ENCODE measurements at regions not wholly inside any gene's neighbourhood (a gene's known extent, or its start where the extent isn't known, plus 50 kb on each side); places are given as distances from the start of the nearest gene placed in this dataset.

- Histone ChIP-seq H3K4me3 (ENCODE audit: insufficient read depth, low read depth, low read length) (no peak overlapping the region), H2AFZ (replicated peaks; ENCODE audit: low read length, poor library complexity) (no peak overlapping the region), H2AK9ac (replicated peaks; ENCODE audit: low read depth, low read length, poor library complexity) (no peak overlapping the region), H2AK5ac (ENCODE audit: low read depth, low read length) (no peak overlapping the region), H3K79me1 (ENCODE audit: low read depth in 1 of 2, low read length in 2 of 2) (no peaks in the 10 kb centered on the region), H3K18ac (ENCODE audit: low read depth, low read length) (no peak overlapping the region), H4K20me1 (ENCODE audit: insufficient read depth, low read length) (no peaks in the 10 kb centered on the region), H3K9ac (ENCODE audit: low read depth, low read length) (no peak overlapping the region), H3K27me3 (ENCODE audit: control insufficient read depth, insufficient read depth, low read length) (no peaks in the 10 kb centered on the region), H3K4me1 (ENCODE audit: control insufficient read depth, insufficient read depth, low read length) (no peaks in the 10 kb centered on the region), H3K4me2 (ENCODE audit: low read depth, low read length) (no peak overlapping the region), H2BK5ac (ENCODE audit: low read depth, low read length, poor library complexity, severe bottlenecking) (no peak overlapping the region), H2BK15ac (ENCODE audit: low read depth, low read length) (no peak overlapping the region), H3K14ac (replicated peaks; ENCODE audit: low read depth, low read length) (no peak overlapping the region), H3K4ac (ENCODE audit: low read depth, low read length) (no peak overlapping the region), H3K56ac (ENCODE audit: extremely low read depth, insufficient read depth, low read length) (no peak overlapping the region), H3K23ac (ENCODE audit: low read depth, low read length) (no peak overlapping the region), H3K9me3 (ENCODE audit: control insufficient read depth, insufficient read depth, low read length) (no peaks in the 10 kb centered on the region), H3K27ac (ENCODE audit: insufficient read depth, low read length) (no peak overlapping the region), H4K91ac (ENCODE audit: insufficient read depth, low read depth, low read length) (no peak overlapping the region), H4K8ac (ENCODE audit: low read depth in 2 of 2, low read length in 2 of 2) (no peak overlapping the region), H3K9me1 (ENCODE audit: insufficient read depth, low read length) (no peaks in the 10 kb centered on the region), H4K5ac (ENCODE audit: low read depth, low read length) (no peak overlapping the region), H3K36me3 (ENCODE audit: control insufficient read depth, insufficient read depth, low read length) (no peaks in the 10 kb centered on the region), H2BK120ac (ENCODE audit: low read depth, low read length) (no peak overlapping the region), H2BK20ac (ENCODE audit: low read depth, low read length) (no peak overlapping the region)
- POLR2A ChIA-PET (ENCODE audit: unreplicated experiment) = no interaction called here
- no TSS peak for BruUV-seq (replicated peaks)
- dilution Hi-C loops (cut with HindIII; ENCODE audit: low sequenced_read_pairs, unreplicated experiment) (no loop called here), intact Hi-C loops (cut with micrococcal nuclease) (no loop called here), in situ Hi-C loops (cut with MboI; ENCODE audit: low sequenced_read_pairs) (no loop called here)
- CTCF ChIA-PET = no interaction called here
- WGBS, 2 experiments (ENCODE audit: extremely low coverage in 2 of 2, insufficient read length in 1 of 2) = no CpG with 5 or more reads among the region's 2 CpGs
- ATAC-seq (ENCODE audit: low read depth) (no peak), DNase-seq (no peak)
- TF ChIP-seq NFE2L2 (IDR thresholded peaks at IDR 0.05; ENCODE audit: low read depth, low read length) = no peak
- no peak for TF ChIP-seq USF2 (IDR thresholded peaks at IDR 0.05; ENCODE audit: low read depth, low read length)
These were observed 460.8 kb downstream of the TAF11L14 start for GRCh38 chr5:18095061-18095460.

Measured in IMR-90 (cell line).